K562 (cell line): ENCODE measurements at regions not wholly inside any gene's neighbourhood (a gene's known extent, or its start where the extent isn't known, plus 50 kb on each side); places are given as distances from the start of the nearest gene placed in this dataset.

Source experiments
- BRCA1 ChIP-seq, 2 experiments: fragments of 450-650 bp in 1 of 2; sonication (generic) in 1 of 2; formaldehyde crosslinking in 1 of 2; IDR thresholded peaks; 2 replicates each; pipeline versions ENCODE4 v1.5.0 to v1.6.1; 2017 to 2020; ENCODE audit warnings: mild to moderate bottlenecking in 1 of 2, missing genetic modification reagents in 1 of 2
- CBX8 ChIP-seq: fragments of 200-600 bp; sonication (generic); IDR thresholded peaks from 2 replicates; pipeline ENCODE4 v1.6.1; 2012; ENCODE audit warnings: borderline replicate concordance, mixed run types, low read depth, mild to moderate bottlenecking, moderate library complexity, mixed read lengths, low read length, control low read depth, inconsistent platforms; ENCODE audit not compliant: poor library complexity, severe bottlenecking; ENCODE audit errors: extremely low read depth
- E4F1 ChIP-seq: fragments of 250-450 bp; sonication (Bioruptor Pico); IDR thresholded peaks from 2 replicates; pipeline ENCODE4 v1.5.0; 2021; ENCODE audit warnings: mild to moderate bottlenecking, borderline replicate concordance
- GATA2 ChIP-seq: sonication (generic); formaldehyde crosslinking; IDR thresholded peaks from 2 replicates; pipeline ENCODE4 v1.4.0; 2020; ENCODE audit warnings: mild to moderate bottlenecking, missing genetic modification reagents
- JUND ChIP-seq, 2 experiments: IDR thresholded peaks; 2 replicates in 1 of 2; 3 replicates in 1 of 2; pipeline ENCODE4 v1.6.1; 2011; ENCODE audit warnings: borderline replicate concordance in 2 of 2, low read depth in 2 of 2, low read length in 2 of 2, improper control_type of control experiment in 1 of 2, missing biosample characterization in 1 of 2, missing genetic modification characterization in 1 of 2, missing genetic modification reagents in 1 of 2
- MAFF ChIP-seq: IDR thresholded peaks from 2 replicates; pipeline ENCODE4 v1.6.1; 2012; ENCODE audit warnings: low read length, improper control_type of control experiment
- SETDB1 ChIP-seq: IDR thresholded peaks from one replicate; pipeline ENCODE4 v1.6.1; 2012; ENCODE audit warnings: low read length, control low read depth, inconsistent platforms
- SIRT6 ChIP-seq: IDR thresholded peaks from one replicate; pipeline ENCODE4 v1.6.1; 2012; ENCODE audit warnings: low read depth, mild to moderate bottlenecking, control low read depth, inconsistent platforms, low read length, moderate library complexity
- TBP ChIP-seq: optimal IDR thresholded peaks from 2 replicates; pipeline ENCODE3; 2011; ENCODE audit warnings: low read depth, low read length, improper control_type of control experiment
- TEAD2 ChIP-seq: fragments of 450-650 bp; IDR thresholded peaks from 2 replicates; pipeline ENCODE4 v1.6.1; 2016; ENCODE audit warnings: missing genetic modification characterization, control low read depth, missing compliant biosample characterization
- USF1 ChIP-seq: sonication (generic); formaldehyde crosslinking; IDR thresholded peaks from 2 replicates; pipeline ENCODE4 v1.9.0; 2022; ENCODE audit warnings: mild to moderate bottlenecking, missing genetic modification reagents
- ZBTB8A ChIP-seq: fragments of 450-650 bp; IDR thresholded peaks from 2 replicates; pipeline ENCODE4 v1.6.1; 2018; ENCODE audit warnings: mild to moderate bottlenecking, moderate library complexity; ENCODE audit not compliant: partially characterized antibody
- TF ChIP-seq, protein P1 (sequence below): fragments of 250-450 bp; sonication (Bioruptor Pico); IDR thresholded peaks from 2 replicates; pipeline ENCODE4 v1.8.0; 2021; ENCODE audit warnings: moderate library complexity, mild to moderate bottlenecking, inconsistent platforms
- TF ChIP-seq, protein P2 (sequence below): fragments of 250-450 bp; sonication (Bioruptor Pico); IDR thresholded peaks from 2 replicates; pipeline ENCODE4 v1.8.0; 2022; ENCODE audit warnings: moderate library complexity, mild to moderate bottlenecking, inconsistent platforms
- TF ChIP-seq, protein P3 (sequence below): fragments of 450-650 bp; IDR thresholded peaks from 2 replicates; pipeline ENCODE4 v1.7.1; 2018; ENCODE audit warnings: mild to moderate bottlenecking, low read depth; ENCODE audit not compliant: partially characterized antibody

- peak; percentile 40 for TF ChIP-seq TBP
- TF ChIP-seq SIRT6 = no peak
- TF ChIP-seq, protein P1, sequence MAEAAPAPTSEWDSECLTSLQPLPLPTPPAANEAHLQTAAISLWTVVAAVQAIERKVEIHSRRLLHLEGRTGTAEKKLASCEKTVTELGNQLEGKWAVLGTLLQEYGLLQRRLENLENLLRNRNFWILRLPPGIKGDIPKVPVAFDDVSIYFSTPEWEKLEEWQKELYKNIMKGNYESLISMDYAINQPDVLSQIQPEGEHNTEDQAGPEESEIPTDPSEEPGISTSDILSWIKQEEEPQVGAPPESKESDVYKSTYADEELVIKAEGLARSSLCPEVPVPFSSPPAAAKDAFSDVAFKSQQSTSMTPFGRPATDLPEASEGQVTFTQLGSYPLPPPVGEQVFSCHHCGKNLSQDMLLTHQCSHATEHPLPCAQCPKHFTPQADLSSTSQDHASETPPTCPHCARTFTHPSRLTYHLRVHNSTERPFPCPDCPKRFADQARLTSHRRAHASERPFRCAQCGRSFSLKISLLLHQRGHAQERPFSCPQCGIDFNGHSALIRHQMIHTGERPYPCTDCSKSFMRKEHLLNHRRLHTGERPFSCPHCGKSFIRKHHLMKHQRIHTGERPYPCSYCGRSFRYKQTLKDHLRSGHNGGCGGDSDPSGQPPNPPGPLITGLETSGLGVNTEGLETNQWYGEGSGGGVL (CRISPR knock-in tag) = no peak
- TF ChIP-seq, protein P2, sequence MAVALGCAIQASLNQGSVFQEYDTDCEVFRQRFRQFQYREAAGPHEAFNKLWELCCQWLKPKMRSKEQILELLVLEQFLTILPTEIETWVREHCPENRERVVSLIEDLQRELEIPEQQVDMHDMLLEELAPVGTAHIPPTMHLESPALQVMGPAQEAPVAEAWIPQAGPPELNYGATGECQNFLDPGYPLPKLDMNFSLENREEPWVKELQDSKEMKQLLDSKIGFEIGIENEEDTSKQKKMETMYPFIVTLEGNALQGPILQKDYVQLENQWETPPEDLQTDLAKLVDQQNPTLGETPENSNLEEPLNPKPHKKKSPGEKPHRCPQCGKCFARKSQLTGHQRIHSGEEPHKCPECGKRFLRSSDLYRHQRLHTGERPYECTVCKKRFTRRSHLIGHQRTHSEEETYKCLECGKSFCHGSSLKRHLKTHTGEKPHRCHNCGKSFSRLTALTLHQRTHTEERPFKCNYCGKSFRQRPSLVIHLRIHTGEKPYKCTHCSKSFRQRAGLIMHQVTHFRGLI (CRISPR knock-in tag) = no peak
- no peak for TF ChIP-seq ZBTB8A
- TF ChIP-seq E4F1 = peak; percentile 49; the same call in 1 of the 2 replicates
- no peak; the same call in 1 of the 2 replicates for TF ChIP-seq USF1 (CRISPR knock-in tag)
- TF ChIP-seq CBX8 = no peak
- no peak for TF ChIP-seq MAFF
- TF ChIP-seq, protein P3, sequence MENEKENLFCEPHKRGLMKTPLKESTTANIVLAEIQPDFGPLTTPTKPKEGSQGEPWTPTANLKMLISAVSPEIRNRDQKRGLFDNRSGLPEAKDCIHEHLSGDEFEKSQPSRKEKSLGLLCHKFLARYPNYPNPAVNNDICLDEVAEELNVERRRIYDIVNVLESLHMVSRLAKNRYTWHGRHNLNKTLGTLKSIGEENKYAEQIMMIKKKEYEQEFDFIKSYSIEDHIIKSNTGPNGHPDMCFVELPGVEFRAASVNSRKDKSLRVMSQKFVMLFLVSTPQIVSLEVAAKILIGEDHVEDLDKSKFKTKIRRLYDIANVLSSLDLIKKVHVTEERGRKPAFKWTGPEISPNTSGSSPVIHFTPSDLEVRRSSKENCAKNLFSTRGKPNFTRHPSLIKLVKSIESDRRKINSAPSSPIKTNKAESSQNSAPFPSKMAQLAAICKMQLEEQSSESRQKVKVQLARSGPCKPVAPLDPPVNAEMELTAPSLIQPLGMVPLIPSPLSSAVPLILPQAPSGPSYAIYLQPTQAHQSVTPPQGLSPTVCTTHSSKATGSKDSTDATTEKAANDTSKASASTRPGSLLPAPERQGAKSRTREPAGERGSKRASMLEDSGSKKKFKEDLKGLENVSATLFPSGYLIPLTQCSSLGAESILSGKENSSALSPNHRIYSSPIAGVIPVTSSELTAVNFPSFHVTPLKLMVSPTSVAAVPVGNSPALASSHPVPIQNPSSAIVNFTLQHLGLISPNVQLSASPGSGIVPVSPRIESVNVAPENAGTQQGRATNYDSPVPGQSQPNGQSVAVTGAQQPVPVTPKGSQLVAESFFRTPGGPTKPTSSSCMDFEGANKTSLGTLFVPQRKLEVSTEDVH = no peak
- no peak for TF ChIP-seq SETDB1
- peak; percentile 86 for TF ChIP-seq JUND (IDR thresholded peaks at IDR 0.05; ENCODE audit: borderline replicate concordance, low read depth, low read length)
- peak; percentile 74; the same call in 2 of the 3 replicates for TF ChIP-seq JUND (tag; IDR thresholded peaks at IDR 0.05; ENCODE audit: borderline replicate concordance, low read depth, low read length)
- TF ChIP-seq BRCA1 (IDR thresholded peaks at IDR 0.05) = no peak
- TF ChIP-seq BRCA1 (CRISPR knock-in tag; IDR thresholded peaks at IDR 0.05) = no peak
- TF ChIP-seq TEAD2 (tag) = no peak
- TF ChIP-seq GATA2 (CRISPR knock-in tag) = peak; percentile 58; the same call in 1 of the 2 replicates
Observed at GRCh38 chr6:146914489-146915483, 289.4 kb upstream of the STXBP5 start (continued).
